ENCODE measurements at regions not wholly inside any gene's neighbourhood (a gene's known extent, or its start where the extent isn't known, plus 50 kb on each side); places are given as distances from the start of the nearest gene placed in this dataset.

DNA sequence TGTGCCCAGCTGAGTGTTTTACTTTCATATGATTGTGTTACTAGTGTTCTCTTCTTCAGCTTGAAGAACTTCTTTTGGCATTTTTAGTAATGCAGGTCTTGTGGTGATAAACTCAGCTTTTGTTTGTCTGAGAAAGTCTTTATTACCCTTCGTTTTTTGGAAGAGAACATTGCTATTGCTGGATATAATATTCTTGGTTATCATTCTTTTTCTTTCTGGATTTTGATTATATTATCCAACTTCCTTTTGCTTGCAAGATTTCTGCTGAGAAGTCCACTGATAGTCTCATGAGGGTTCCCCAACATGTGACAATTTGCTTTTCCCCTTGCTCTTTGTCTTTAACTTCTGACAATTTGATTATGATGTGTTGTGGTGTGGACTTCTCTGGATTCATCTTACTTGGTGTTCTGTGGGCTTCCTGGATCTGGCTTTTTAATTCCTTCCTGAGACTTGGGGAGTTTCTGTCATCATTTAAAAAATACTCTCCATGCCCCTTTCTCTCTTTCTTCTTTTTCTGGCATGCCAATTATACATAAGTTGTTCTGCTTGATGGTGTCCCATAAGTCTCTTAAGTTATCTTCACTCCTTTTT, 416.8 kb downstream of the CCDC91 start:
- Histone ChIP-seq H3T11ph (ENCODE audit: low read length) (no peak overlapping the region), H4K8ac (replicated peaks; ENCODE audit: insufficient read length, low read depth, low read length) (no peak overlapping the region), H3K4me2 (ENCODE audit: insufficient read depth, insufficient read length, low read length) (no peak overlapping the region), H3K27me3 (ENCODE audit: insufficient read depth, low read length) (no peaks in the 10 kb centered on the region), H4K20me1 (ENCODE audit: control insufficient read depth, insufficient read depth, insufficient read length) (no peaks in the 10 kb centered on the region), H3K79me1 (ENCODE audit: insufficient read depth, low read depth, low read length, poor library complexity, severe bottlenecking) (no peaks in the 10 kb centered on the region), H3K56ac (ENCODE audit: insufficient read length, low read depth, low read length) (no peak overlapping the region), H3K18ac (ENCODE audit: insufficient read length, low read depth, low read length) (no peak overlapping the region), H3K4me1 (ENCODE audit: insufficient read depth, low read length) (no peaks in the 10 kb centered on the region), H3K23ac (ENCODE audit: insufficient read length, low read depth, low read length) (no peak overlapping the region), H2BK15ac (ENCODE audit: low read depth, low read length) (no peak overlapping the region), H3K4ac (ENCODE audit: low read depth, low read length) (no peak overlapping the region), H4K91ac (ENCODE audit: insufficient read length, low read depth, low read length) (no peak overlapping the region), H2BK20ac (ENCODE audit: low read depth, low read length, poor library complexity, severe bottlenecking) (no peak overlapping the region), H3K27ac (ENCODE audit: insufficient read length, low read depth, low read length) (no peak overlapping the region), H3K9me3 (ENCODE audit: control insufficient read depth, low read depth, low read length) (no peaks in the 10 kb centered on the region), H2AFZ (ENCODE audit: low read length) (no peak overlapping the region), H2AK5ac (ENCODE audit: insufficient read length, low read length) (no peak overlapping the region), H4K5ac (ENCODE audit: insufficient read length, low read depth, low read length) (no peak overlapping the region), H3K14ac (ENCODE audit: insufficient read depth, low read length) (no peak overlapping the region), H2BK120ac (ENCODE audit: low read depth, low read length, poor library complexity, severe bottlenecking) (no peak overlapping the region), H2BK12ac (ENCODE audit: insufficient read length, low read depth, low read length) (no peak overlapping the region), H3K79me2 (ENCODE audit: insufficient read depth, low read length) (no peaks in the 10 kb centered on the region), H2BK5ac (ENCODE audit: insufficient read length, low read length) (no peak overlapping the region), H3K9ac (ENCODE audit: extremely low read depth, insufficient read length, low read length) (no peak overlapping the region), H3K23me2 (ENCODE audit: insufficient read length, low read depth, low read length, poor library complexity, severe bottlenecking) (no peaks in the 10 kb centered on the region)
- no peak for TF ChIP-seq CTCF (conservative IDR thresholded peaks at IDR 0.05)
- Mint-ChIP-seq H3K9me3 (peaks cover 20 to 21% of the 10 kb centered on the region in 2 experiments), H3K36me3 (ENCODE audit: insufficient read depth in 1 of 3, low read depth in 3 of 3) (peaks cover 16 to 26% (median 22%) of the 10 kb centered on the region in 3 experiments), H3K4me3 (no peak overlapping the region), H3K27me3 (ENCODE audit: low read depth) (no peaks in the 10 kb centered on the region), H3K27ac (no peak overlapping the region), H3K4me1 (peaks cover 32 to 34% of the 10 kb centered on the region in 2 experiments)
- no CpG with 5 or more reads among the region's 1 CpG for WGBS (ENCODE audit: extremely low coverage, insufficient read length, low lambda C conversion rate)
- no peak for DNase-seq

Data from H9 (cell line).